ENCODE measurements at regions not wholly inside any gene's neighbourhood (a gene's known extent, or its start where the extent isn't known, plus 50 kb on each side); places are given as distances from the start of the nearest gene placed in this dataset.

- TF ChIP-seq ZFX (IDR thresholded peaks at IDR 0.05), result no peak
- TF ChIP-seq, protein P1, sequence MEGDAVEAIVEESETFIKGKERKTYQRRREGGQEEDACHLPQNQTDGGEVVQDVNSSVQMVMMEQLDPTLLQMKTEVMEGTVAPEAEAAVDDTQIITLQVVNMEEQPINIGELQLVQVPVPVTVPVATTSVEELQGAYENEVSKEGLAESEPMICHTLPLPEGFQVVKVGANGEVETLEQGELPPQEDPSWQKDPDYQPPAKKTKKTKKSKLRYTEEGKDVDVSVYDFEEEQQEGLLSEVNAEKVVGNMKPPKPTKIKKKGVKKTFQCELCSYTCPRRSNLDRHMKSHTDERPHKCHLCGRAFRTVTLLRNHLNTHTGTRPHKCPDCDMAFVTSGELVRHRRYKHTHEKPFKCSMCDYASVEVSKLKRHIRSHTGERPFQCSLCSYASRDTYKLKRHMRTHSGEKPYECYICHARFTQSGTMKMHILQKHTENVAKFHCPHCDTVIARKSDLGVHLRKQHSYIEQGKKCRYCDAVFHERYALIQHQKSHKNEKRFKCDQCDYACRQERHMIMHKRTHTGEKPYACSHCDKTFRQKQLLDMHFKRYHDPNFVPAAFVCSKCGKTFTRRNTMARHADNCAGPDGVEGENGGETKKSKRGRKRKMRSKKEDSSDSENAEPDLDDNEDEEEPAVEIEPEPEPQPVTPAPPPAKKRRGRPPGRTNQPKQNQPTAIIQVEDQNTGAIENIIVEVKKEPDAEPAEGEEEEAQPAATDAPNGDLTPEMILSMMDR (conservative IDR thresholded peaks at IDR 0.05), result no peak
- H3K27ac ChIP-seq, result no peak overlapping the region
These were observed 138.1 kb upstream of the REG3G start for GRCh38 chr2:78887446-78887845.

DNA sequence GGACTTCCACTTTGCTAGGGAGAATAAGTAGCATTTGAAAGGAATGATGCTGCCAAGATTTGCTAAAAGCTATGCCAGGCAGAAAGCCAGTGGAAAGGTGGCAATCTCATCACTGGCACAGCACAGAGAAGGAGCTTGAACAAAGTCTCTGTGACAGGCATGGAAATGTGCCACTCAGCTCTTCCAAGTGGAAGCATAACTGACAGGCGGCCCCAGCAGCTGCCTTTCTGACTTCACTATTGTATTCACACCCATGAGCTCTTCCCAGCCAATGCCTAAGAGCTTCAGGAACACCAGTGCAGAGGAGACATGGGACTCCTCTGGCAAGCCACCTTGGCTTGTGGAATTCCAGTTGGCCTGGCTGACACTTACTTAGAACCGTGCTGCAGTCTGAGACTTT, 134.6 kb upstream of the REG3G start:
- H3K27ac ChIP-seq, result no peak overlapping the region
- TF ChIP-seq, protein P1 (conservative IDR thresholded peaks at IDR 0.05), result no peak
- no peak for TF ChIP-seq ZFX (IDR thresholded peaks at IDR 0.05)

DNA sequence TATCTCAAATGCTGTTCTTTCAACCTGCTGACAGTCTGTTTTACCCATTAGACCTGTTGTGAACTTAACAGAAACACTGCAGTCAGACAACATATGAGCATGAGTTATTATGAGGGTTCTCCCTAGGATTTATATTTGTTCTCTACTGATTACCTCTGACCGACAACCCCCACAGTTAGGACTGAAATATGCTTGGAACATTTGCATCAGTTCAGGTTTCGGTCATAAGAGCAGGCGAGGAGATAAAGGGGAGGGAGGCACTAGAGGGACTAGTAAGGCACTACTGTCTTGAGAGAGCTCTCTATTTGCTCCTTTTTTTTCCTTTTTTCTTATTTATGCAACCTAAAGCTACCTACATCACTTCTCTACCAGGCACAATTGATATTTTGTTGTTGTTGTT, 133.2 kb upstream of the REG3G start:
- H3K27ac ChIP-seq, result no peak overlapping the region
- TF ChIP-seq, protein P1 (conservative IDR thresholded peaks at IDR 0.05), result no peak
- TF ChIP-seq ZFX (IDR thresholded peaks at IDR 0.05), result no peak

DNA sequence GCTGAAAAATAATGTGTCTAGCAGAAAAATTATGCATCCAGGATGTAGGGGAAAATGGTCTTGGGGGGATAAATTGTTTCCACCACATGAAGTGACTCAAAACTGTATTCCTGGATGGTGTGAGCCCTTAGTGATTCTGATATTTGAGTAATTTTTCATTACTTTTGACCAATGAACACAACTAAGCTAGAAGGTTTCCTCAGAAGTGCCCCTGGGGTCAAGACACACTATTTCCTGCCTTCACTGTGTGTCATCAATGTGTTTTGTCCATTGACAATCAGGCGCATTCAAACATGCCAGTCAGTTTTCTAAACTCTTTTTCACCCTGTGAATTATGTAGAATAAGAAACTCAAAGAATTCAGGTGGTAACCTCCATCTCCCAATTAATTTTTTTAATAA, 130.5 kb upstream of the REG3G start:
- H3K27ac ChIP-seq, result no peak overlapping the region

GRCh38 chr2:78896536-78896935, 129.0 kb upstream of the REG3G start:
- TF ChIP-seq ZFX (IDR thresholded peaks at IDR 0.05), result no peak
- TF ChIP-seq, protein P1 (conservative IDR thresholded peaks at IDR 0.05), result no peak
- no peak overlapping the region for H3K27ac ChIP-seq

More for the DNA sequence above, 130.5 kb upstream of the REG3G start:
- TF ChIP-seq, protein P1 (conservative IDR thresholded peaks at IDR 0.05), result no peak
- TF ChIP-seq ZFX (IDR thresholded peaks at IDR 0.05), result no peak

GRCh38 chr2:78907089-78907488, 118.4 kb upstream of the REG3G start:
- H3K27ac ChIP-seq, result no peak overlapping the region
- TF ChIP-seq, protein P1 (conservative IDR thresholded peaks at IDR 0.05), result no peak
- no peak for TF ChIP-seq ZFX (IDR thresholded peaks at IDR 0.05)

DNA sequence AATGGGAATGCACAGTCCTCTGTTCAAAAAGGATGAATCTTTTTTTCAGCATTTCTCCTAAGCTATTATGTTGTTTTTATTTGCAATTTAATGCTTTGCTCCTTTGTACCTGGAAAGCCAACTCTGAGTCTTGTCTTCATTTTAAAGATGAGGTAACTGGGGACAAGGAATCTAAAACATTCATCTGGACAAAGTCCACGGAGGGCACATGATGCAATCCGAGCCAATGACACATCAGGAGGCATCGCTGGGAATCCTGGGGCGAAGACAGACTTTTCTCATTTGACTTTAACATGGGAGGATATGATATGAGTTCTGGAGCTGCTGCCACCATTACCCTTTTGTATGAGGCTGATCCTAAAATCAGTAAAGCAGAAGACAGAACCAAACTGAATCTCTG, 116.5 kb upstream of the REG3G start:
- no peak overlapping the region for H3K27ac ChIP-seq
- TF ChIP-seq, protein P1 (conservative IDR thresholded peaks at IDR 0.05), result no peak
- no peak for TF ChIP-seq ZFX (IDR thresholded peaks at IDR 0.05)
